ENCODE measurements at regions not wholly inside any gene's neighbourhood (a gene's known extent, or its start where the extent isn't known, plus 50 kb on each side); places are given as distances from the start of the nearest gene placed in this dataset.

- Histone ChIP-seq H3K27ac (no peak overlapping the region), H3K9me3 (replicated peaks) (no peaks in the 10 kb centered on the region), H3K4me1 (replicated peaks) (no peaks in the 10 kb centered on the region), H3K27me3 (replicated peaks) (no peaks in the 10 kb centered on the region), H3K4me3 (no peak overlapping the region), H3K36me3 (no peaks in the 10 kb centered on the region)
- no peak for DNase-seq (ENCODE audit: low read depth in 1 of 2, low spot score in 2 of 2)
Observed at GRCh38 chr2:221002101-221002685, 569.9 kb downstream of the EPHA4 start.

GRCh38 chr2:221005338-221005737, 566.8 kb downstream of the EPHA4 start:
- H3K9me3 ChIP-seq (replicated peaks): no peaks in the 10 kb centered on the region
- no peaks in the 10 kb centered on the region for H3K27me3 ChIP-seq (replicated peaks)
- DNase-seq (ENCODE audit: low read depth in 1 of 2, low spot score in 2 of 2): no peak
- no peaks in the 10 kb centered on the region for H3K36me3 ChIP-seq
- no peak overlapping the region for H3K27ac ChIP-seq
- no peak overlapping the region for H3K4me3 ChIP-seq
- H3K4me1 ChIP-seq (replicated peaks): no peaks in the 10 kb centered on the region

- no peak for DNase-seq (ENCODE audit: low read depth in 1 of 2, low spot score in 2 of 2)
- no peaks in the 10 kb centered on the region for H3K27me3 ChIP-seq (replicated peaks)
- no peak overlapping the region for H3K4me3 ChIP-seq
- no peak overlapping the region for H3K27ac ChIP-seq
- H3K4me1 ChIP-seq (replicated peaks): no peaks in the 10 kb centered on the region
- no peaks in the 10 kb centered on the region for H3K36me3 ChIP-seq
- no peaks in the 10 kb centered on the region for H3K9me3 ChIP-seq (replicated peaks)
Observed at GRCh38 chr2:221006084-221006483, 566.0 kb downstream of the EPHA4 start.

- H3K27me3 ChIP-seq (replicated peaks): no peaks in the 10 kb centered on the region
Observed at GRCh38 chr2:221016551-221016950, 555.6 kb downstream of the EPHA4 start.

GRCh38 chr2:221018262-221018661, 553.8 kb downstream of the EPHA4 start:
- Histone ChIP-seq H3K9me3 (replicated peaks) (no peaks in the 10 kb centered on the region), H3K27ac (no peak overlapping the region), H3K4me1 (replicated peaks) (no peaks in the 10 kb centered on the region), H3K27me3 (replicated peaks) (no peaks in the 10 kb centered on the region), H3K4me3 (no peak overlapping the region), H3K36me3 (no peaks in the 10 kb centered on the region)
- no peak for DNase-seq (ENCODE audit: low read depth in 1 of 2, low spot score in 2 of 2)

More at GRCh38 chr2:221016551-221016950, 555.6 kb downstream of the EPHA4 start:
- Histone ChIP-seq H3K9me3 (replicated peaks) (no peaks in the 10 kb centered on the region), H3K4me1 (replicated peaks) (no peaks in the 10 kb centered on the region), H3K27ac (no peak overlapping the region), H3K36me3 (no peaks in the 10 kb centered on the region), H3K4me3 (no peak overlapping the region)
- DNase-seq (ENCODE audit: low read depth in 1 of 2, low spot score in 2 of 2): no peak

DNA sequence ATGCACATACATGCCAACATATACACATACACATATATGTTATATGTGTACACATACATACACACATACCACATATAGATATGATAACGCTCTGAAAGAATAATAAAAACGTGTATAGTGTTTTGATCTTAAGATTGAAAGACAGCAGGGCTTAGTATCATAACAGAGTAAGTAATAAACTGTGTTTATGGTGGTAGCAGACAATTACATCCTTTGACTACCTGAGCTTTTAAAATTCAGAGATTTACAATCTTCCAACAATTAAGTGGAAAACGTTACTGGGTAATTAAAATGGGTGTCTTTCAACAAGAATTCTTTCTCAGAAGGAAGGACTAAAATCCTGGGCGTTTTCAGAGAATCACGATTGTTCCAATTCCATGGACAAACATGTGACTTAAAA, 552.4 kb downstream of the EPHA4 start:
- no peaks in the 10 kb centered on the region for H3K27me3 ChIP-seq (replicated peaks)
- H3K36me3 ChIP-seq: no peaks in the 10 kb centered on the region
- no peak overlapping the region for H3K4me3 ChIP-seq
- no peak for DNase-seq (ENCODE audit: low read depth in 1 of 2, low spot score in 2 of 2)
- H3K9me3 ChIP-seq (replicated peaks): no peaks in the 10 kb centered on the region
- no peak overlapping the region for H3K27ac ChIP-seq
- H3K4me1 ChIP-seq (replicated peaks): no peaks in the 10 kb centered on the region

GRCh38 chr2:221022554-221022953, 549.5 kb downstream of the EPHA4 start:
- Histone ChIP-seq H3K27me3 (replicated peaks) (no peaks in the 10 kb centered on the region), H3K4me3 (no peak overlapping the region), H3K4me1 (replicated peaks) (no peaks in the 10 kb centered on the region), H3K27ac (no peak overlapping the region), H3K36me3 (no peaks in the 10 kb centered on the region), H3K9me3 (replicated peaks) (no peaks in the 10 kb centered on the region)
- no peak for DNase-seq (ENCODE audit: low read depth in 1 of 2, low spot score in 2 of 2)

- Histone ChIP-seq H3K27ac (no peak overlapping the region), H3K9me3 (replicated peaks) (no peaks in the 10 kb centered on the region), H3K4me1 (replicated peaks) (no peaks in the 10 kb centered on the region), H3K4me3 (no peak overlapping the region), H3K27me3 (replicated peaks) (no peaks in the 10 kb centered on the region), H3K36me3 (no peaks in the 10 kb centered on the region)
- DNase-seq (ENCODE audit: low read depth in 1 of 2, low spot score in 2 of 2): no peak
Observed at GRCh38 chr2:221025398-221025797, 546.7 kb downstream of the EPHA4 start.

DNA sequence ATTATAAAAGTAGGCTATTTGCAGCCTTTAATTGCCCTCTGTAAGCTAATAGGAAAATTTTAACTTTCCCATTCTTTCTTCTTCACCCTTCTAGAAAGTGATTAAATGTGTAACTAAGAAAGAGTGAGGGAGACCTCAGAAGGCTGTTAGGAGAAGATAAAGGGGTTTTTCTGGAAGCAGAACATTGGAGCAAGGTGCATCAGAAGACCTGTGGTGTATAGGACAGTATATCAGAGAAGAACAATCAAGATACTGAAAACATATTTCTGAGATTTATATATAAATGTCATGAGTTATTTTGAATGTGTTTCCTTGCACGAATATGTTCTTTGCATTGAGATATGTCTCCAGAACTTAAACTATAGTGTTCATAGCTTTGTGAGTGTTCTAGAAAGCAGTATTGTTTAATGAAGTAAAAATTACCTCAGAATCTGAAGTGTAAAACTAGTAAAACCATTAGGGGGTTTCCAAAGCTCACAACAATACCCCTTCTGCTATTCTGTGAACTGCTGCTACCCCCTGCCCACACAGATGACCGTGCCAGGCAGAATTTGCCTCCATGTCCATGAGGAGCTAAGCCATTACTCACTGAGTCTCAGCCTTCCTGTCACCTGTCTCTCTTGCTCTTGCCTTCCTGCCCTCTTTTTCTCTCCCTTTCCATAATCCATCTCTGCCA, 537.9 kb downstream of the EPHA4 start:
- no peak overlapping the region for H3K27ac ChIP-seq
- no peaks in the 10 kb centered on the region for H3K27me3 ChIP-seq (replicated peaks)
- no peaks in the 10 kb centered on the region for H3K9me3 ChIP-seq (replicated peaks)
- H3K4me3 ChIP-seq: no peak overlapping the region
- DNase-seq (ENCODE audit: low read depth in 1 of 2, low spot score in 2 of 2): no peak
- no peaks in the 10 kb centered on the region for H3K4me1 ChIP-seq (replicated peaks)
- H3K36me3 ChIP-seq: no peaks in the 10 kb centered on the region

- no peak overlapping the region for H3K4me3 ChIP-seq
- H3K36me3 ChIP-seq: no peaks in the 10 kb centered on the region
- no peaks in the 10 kb centered on the region for H3K27me3 ChIP-seq (replicated peaks)
- no peak for DNase-seq (ENCODE audit: low read depth in 1 of 2, low spot score in 2 of 2)
- no peaks in the 10 kb centered on the region for H3K9me3 ChIP-seq (replicated peaks)
- H3K27ac ChIP-seq: no peak overlapping the region
- H3K4me1 ChIP-seq (replicated peaks): no peaks in the 10 kb centered on the region
Observed at GRCh38 chr2:221034973-221035372, 537.1 kb downstream of the EPHA4 start.

GRCh38 chr2:221042926-221043325, 529.2 kb downstream of the EPHA4 start:
- Histone ChIP-seq H3K27ac (no peak overlapping the region), H3K36me3 (no peaks in the 10 kb centered on the region), H3K9me3 (replicated peaks) (no peaks in the 10 kb centered on the region), H3K4me1 (replicated peaks) (no peaks in the 10 kb centered on the region), H3K27me3 (replicated peaks) (no peaks in the 10 kb centered on the region), H3K4me3 (no peak overlapping the region)
- no peak for DNase-seq (ENCODE audit: low read depth in 1 of 2, low spot score in 2 of 2)

DNA sequence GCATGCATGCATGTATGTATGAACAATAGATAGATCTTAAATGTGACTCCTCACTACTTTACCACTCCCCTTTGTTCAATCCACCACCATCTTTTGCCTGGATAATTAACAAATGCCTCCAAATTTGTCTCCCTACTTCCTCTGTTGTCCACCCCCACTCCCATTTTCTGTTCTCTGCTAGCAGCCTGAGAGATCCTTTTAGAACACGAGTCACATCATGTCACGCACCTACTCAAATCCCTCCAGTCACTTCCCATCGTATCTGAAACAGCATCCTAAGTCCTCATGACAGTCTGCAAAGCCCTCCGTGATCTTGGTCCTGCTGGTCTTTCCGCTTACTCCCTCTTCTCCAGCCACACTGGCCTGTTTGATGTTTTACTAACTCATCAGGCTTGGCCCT, 527.3 kb downstream of the EPHA4 start:
- Histone ChIP-seq H3K4me3 (no peak overlapping the region), H3K27ac (no peak overlapping the region), H3K9me3 (replicated peaks) (no peaks in the 10 kb centered on the region), H3K4me1 (replicated peaks) (no peaks in the 10 kb centered on the region), H3K27me3 (replicated peaks) (no peaks in the 10 kb centered on the region), H3K36me3 (no peaks in the 10 kb centered on the region)
- no peak for DNase-seq (ENCODE audit: low read depth in 1 of 2, low spot score in 2 of 2)

DNA sequence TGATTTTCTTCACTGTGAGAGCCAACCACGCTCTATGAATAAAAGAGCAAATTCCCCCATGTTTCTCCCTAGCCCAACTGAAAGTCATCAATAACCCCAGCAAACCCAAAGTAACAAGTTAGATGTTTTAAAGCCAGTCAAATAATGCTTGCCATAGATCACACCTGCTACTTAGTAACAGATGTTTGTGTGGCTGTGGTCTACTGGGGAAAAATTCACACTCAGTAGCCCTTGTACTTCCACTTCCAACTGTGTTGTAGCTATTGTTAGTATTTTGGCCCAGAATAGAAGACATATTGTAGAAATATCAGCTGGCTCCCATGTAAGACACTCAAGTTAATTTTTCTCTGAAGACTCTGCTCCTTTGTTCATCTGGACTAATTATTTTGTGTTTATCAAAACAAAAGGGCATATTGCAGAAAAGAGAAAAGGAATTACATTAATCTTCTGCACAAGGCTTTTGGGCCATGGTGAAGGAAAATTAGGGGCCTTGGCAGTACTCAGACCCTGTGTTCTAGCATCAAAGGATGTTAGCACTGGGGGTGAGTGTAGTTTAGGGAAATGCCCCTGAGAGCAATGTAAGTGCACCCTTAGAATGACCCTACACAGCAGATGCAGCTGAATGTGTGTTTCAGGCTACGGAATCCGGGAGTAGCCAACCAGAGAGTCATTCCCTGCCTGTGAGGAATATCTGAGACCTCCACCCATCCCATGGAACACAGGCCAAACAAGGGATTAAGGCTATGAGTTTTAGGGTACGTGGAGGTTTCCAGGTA, 521.9 kb downstream of the EPHA4 start:
- Histone ChIP-seq H3K4me1 (replicated peaks) (no peaks in the 10 kb centered on the region), H3K36me3 (no peaks in the 10 kb centered on the region), H3K4me3 (no peak overlapping the region), H3K27ac (no peak overlapping the region), H3K9me3 (replicated peaks) (no peaks in the 10 kb centered on the region), H3K27me3 (replicated peaks) (no peaks in the 10 kb centered on the region)
- no peak for DNase-seq (ENCODE audit: low read depth in 1 of 2, low spot score in 2 of 2)

GRCh38 chr2:221051162-221051561, 520.9 kb downstream of the EPHA4 start:
- H3K27me3 ChIP-seq (replicated peaks): no peaks in the 10 kb centered on the region
- no peaks in the 10 kb centered on the region for H3K9me3 ChIP-seq (replicated peaks)
- no peak overlapping the region for H3K27ac ChIP-seq
- H3K4me1 ChIP-seq (replicated peaks): no peaks in the 10 kb centered on the region
- DNase-seq (ENCODE audit: low read depth in 1 of 2, low spot score in 2 of 2): no peak
- H3K36me3 ChIP-seq: no peaks in the 10 kb centered on the region
- H3K4me3 ChIP-seq: no peak overlapping the region
